ENCODE measurements at regions not wholly inside any gene's neighbourhood (a gene's known extent, or its start where the extent isn't known, plus 50 kb on each side); places are given as distances from the start of the nearest gene placed in this dataset.
"Not testable (repeated sequence)": the region's sequence is repeated elsewhere in the genome, so short reads cannot be mapped to it uniquely, and the experiment has no call there.

GRCh38 chrX:127782904-127783303 is 269.3 kb downstream of the ACTRT1 start:
- intact Hi-C loops (cut with DNase I), result no loop called here
- DNase-seq, result no peak

GRCh38 chrX:127764674-127765073 is 287.5 kb downstream of the ACTRT1 start:
- DNase-seq, result no peak
- intact Hi-C loops (cut with DNase I), result no loop called here

- intact Hi-C loops (cut with DNase I), result no loop called here
- DNase-seq, result no peak
These were observed 289.5 kb downstream of the ACTRT1 start for GRCh38 chrX:127762663-127763062.

GRCh38 chrX:127732709-127733108 is 319.5 kb downstream of the ACTRT1 start:
- no peak for DNase-seq
- intact Hi-C loops (cut with DNase I), result no loop called here

- intact Hi-C loops (cut with DNase I), result no loop called here
- no peak for DNase-seq
These were observed 326.0 kb downstream of the ACTRT1 start for GRCh38 chrX:127726227-127726626.

GRCh38 chrX:127708155-127708554 is 344.0 kb downstream of the ACTRT1 start:
- intact Hi-C loops (cut with DNase I), result no loop called here
- DNase-seq, result no peak

GRCh38 chrX:127702527-127702926 is 349.7 kb downstream of the ACTRT1 start:
- no peak for DNase-seq
- intact Hi-C loops (cut with DNase I), result no loop called here

- peak in 3 of 10 donors; percentile 66 to 68 (median 66) for DNase-seq
- intact Hi-C loops (cut with DNase I), result not testable (repeated sequence)
These were observed 389.3 kb downstream of the ACTRT1 start for GRCh38 chrX:127662942-127663341.

GRCh38 chrX:127649011-127649410 is 403.2 kb downstream of the ACTRT1 start:
- no peak for DNase-seq
- intact Hi-C loops (cut with DNase I), result no loop called here

GRCh38 chrX:127621780-127622179 is 430.4 kb downstream of the ACTRT1 start:
- DNase-seq, result no peak
- intact Hi-C loops (cut with DNase I), result no loop called here

GRCh38 chrX:127606590-127606989 is 445.6 kb downstream of the ACTRT1 start:
- intact Hi-C loops (cut with DNase I), result no loop called here
- DNase-seq, result no peak

GRCh38 chrX:127596882-127597281 is 455.3 kb downstream of the ACTRT1 start:
- DNase-seq, result no peak
- intact Hi-C loops (cut with DNase I), result no loop called here

GRCh38 chrX:127578395-127578794 is 473.8 kb downstream of the ACTRT1 start:
- intact Hi-C loops (cut with DNase I), result no loop called here
- peak in 3 of 10 donors; percentile 47 to 69 (median 55) for DNase-seq

GRCh38 chrX:127577884-127578283 is 474.3 kb downstream of the ACTRT1 start:
- intact Hi-C loops (cut with DNase I), result no loop called here
- DNase-seq, result peak in 1 of 10 donors; percentile 25

- intact Hi-C loops (cut with DNase I), result no loop called here
- DNase-seq, result peak in 2 of 10 donors; percentile 36 to 65
These were observed 477.4 kb downstream of the ACTRT1 start for GRCh38 chrX:127574829-127575228.

- intact Hi-C loops (cut with DNase I), result no loop called here
- no peak for DNase-seq
These were observed 479.7 kb downstream of the ACTRT1 start for GRCh38 chrX:127572471-127572870.

- DNase-seq, result no peak
- intact Hi-C loops (cut with DNase I), result no loop called here
These were observed 480.4 kb downstream of the ACTRT1 start for GRCh38 chrX:127571834-127572233.

- DNase-seq, result no peak
- intact Hi-C loops (cut with DNase I), result no loop called here
These were observed 481.9 kb downstream of the ACTRT1 start for GRCh38 chrX:127570276-127570675.

GRCh38 chrX:127568691-127569090 is 483.5 kb downstream of the ACTRT1 start:
- intact Hi-C loops (cut with DNase I), result no loop called here

GRCh38 chrX:127558811-127559210 is 493.4 kb downstream of the ACTRT1 start:
- intact Hi-C loops (cut with DNase I), result no loop called here
- DNase-seq, result no peak

More at GRCh38 chrX:127568691-127569090, 483.5 kb downstream of the ACTRT1 start:
- no peak for DNase-seq

GRCh38 chrX:127552571-127552970 is 499.6 kb downstream of the ACTRT1 start:
- intact Hi-C loops (cut with DNase I), result no loop called here
- DNase-seq, result no peak

- peak in 1 of 10 donors; percentile 20 for DNase-seq
- intact Hi-C loops (cut with DNase I), result no loop called here
These were observed 532.9 kb downstream of the ACTRT1 start for GRCh38 chrX:127519323-127519722.

GRCh38 chrX:127490000-127490399 is 562.2 kb downstream of the ACTRT1 start:
- DNase-seq, result no peak
- intact Hi-C loops (cut with DNase I), result no loop called here
